Activated naive CD8-positive, alpha-beta T cell treated with anti-CD3 and anti-CD28 coated beads, Interleukin-2, amount 50 U/mL, for 16 hours (primary cell): ENCODE measurements at regions not wholly inside any gene's neighbourhood (a gene's known extent, or its start where the extent isn't known, plus 50 kb on each side); places are given as distances from the start of the nearest gene placed in this dataset.

ENCODE experiments used
- DNase-seq: peaks from one replicate; pipeline ENCODE4 v3.0.0-alpha.2; 2020; ENCODE audit warnings: low read depth, low spot score

- peak; percentile 13 for DNase-seq
These were observed 331.2 kb downstream of the MAF start for GRCh38 chr16:79269211-79269863.

- no peak for DNase-seq
These were observed 332.8 kb downstream of the MAF start for GRCh38 chr16:79267781-79268180.

GRCh38 chr16:79267146-79267545 is 333.4 kb downstream of the MAF start:
- no peak for DNase-seq

- no peak for DNase-seq
These were observed 334.8 kb downstream of the MAF start for GRCh38 chr16:79265701-79266100.

GRCh38 chr16:79265196-79265595 is 335.3 kb downstream of the MAF start:
- no peak for DNase-seq

GRCh38 chr16:79264237-79265109 is 336.1 kb downstream of the MAF start:
- no peak for DNase-seq

- no peak for DNase-seq
These were observed 337.1 kb downstream of the MAF start for GRCh38 chr16:79263425-79263824.
